LNCAP (cell line): ENCODE measurements at regions not wholly inside any gene's neighbourhood (a gene's known extent, or its start where the extent isn't known, plus 50 kb on each side); places are given as distances from the start of the nearest gene placed in this dataset.

ENCODE experiments used
- TF ChIP-seq, protein P1 (sequence below): fragments of 450-650 bp; IDR thresholded peaks from 2 replicates; pipeline ENCODE4 v1.5.1; 2017; ENCODE audit warnings: mild to moderate bottlenecking

DNA sequence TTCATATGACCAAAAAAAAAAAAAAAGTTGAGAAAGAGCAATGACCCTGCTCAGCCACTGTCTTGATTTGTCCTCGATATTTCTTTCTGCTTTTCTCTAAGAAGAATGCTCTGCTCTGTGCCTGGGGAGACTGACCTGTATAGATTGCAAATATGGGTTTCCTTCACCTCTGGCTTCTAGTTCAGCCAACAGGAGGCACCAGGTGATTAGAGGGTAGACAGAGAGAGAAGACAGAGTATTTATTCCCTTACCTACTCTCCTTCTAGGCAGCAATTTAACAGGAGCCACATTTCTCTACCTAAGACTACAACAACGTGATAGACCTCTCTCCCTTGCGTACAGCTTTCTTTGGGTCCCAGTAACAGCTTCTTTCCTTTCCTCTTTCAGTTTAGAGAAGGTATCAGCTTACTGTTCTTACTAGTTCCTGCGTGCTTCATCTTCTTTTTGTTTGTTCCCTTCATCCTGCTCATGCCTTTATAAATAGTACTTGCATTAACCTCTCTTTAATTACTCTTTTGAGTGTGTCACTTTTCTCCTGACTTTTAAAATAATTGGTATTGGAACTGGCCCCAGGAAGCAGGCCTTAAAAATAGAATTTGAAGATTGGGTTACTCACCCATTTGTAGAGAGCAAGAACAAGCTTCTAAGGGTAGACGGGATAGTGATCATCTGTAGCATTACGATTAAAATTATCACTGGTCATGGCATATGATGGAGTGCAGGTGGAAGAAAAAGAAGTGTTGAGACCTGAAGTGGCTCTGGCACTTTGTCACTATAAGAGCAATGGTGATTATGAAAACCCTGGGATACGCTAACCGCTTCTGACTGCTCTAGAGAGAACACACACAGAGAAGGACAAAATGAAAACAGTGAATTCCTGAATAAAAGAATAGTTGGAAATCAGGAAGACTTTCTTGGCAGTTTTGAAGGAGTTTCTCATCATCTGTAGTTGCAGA, 161.2 kb upstream of the FSTL4 start:
- TF ChIP-seq, protein P1, sequence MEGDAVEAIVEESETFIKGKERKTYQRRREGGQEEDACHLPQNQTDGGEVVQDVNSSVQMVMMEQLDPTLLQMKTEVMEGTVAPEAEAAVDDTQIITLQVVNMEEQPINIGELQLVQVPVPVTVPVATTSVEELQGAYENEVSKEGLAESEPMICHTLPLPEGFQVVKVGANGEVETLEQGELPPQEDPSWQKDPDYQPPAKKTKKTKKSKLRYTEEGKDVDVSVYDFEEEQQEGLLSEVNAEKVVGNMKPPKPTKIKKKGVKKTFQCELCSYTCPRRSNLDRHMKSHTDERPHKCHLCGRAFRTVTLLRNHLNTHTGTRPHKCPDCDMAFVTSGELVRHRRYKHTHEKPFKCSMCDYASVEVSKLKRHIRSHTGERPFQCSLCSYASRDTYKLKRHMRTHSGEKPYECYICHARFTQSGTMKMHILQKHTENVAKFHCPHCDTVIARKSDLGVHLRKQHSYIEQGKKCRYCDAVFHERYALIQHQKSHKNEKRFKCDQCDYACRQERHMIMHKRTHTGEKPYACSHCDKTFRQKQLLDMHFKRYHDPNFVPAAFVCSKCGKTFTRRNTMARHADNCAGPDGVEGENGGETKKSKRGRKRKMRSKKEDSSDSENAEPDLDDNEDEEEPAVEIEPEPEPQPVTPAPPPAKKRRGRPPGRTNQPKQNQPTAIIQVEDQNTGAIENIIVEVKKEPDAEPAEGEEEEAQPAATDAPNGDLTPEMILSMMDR, result no peak

- TF ChIP-seq, protein P1, result no peak
Observed at GRCh38 chr5:133769842-133770241, 157.5 kb upstream of the FSTL4 start.

GRCh38 chr5:133763744-133764143, 151.4 kb upstream of the FSTL4 start:
- TF ChIP-seq, protein P1, result no peak

DNA sequence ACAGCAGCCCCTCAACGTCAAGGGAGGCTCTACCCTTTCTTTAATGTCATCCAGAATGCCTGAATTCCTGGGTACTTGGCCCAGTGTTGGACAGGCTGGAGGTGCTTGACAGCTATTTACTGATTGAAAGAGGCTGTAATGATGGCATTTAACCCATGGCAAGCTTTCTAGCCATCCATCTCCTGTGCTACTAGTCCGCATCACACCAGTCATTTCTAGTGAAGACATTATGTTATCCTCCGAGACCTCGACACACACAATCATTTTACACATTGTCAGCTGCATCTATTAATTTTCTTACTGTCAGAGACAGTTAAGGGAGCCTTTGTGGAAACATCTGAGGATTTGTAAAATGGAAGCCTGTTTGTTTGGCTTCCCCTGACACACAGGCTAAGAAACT, 149.3 kb upstream of the FSTL4 start:
- TF ChIP-seq, protein P1, result no peak

GRCh38 chr5:133760532-133760931, 148.2 kb upstream of the FSTL4 start:
- TF ChIP-seq, protein P1, result no peak

GRCh38 chr5:133758641-133759040, 146.3 kb upstream of the FSTL4 start:
- TF ChIP-seq, protein P1, result no peak

DNA sequence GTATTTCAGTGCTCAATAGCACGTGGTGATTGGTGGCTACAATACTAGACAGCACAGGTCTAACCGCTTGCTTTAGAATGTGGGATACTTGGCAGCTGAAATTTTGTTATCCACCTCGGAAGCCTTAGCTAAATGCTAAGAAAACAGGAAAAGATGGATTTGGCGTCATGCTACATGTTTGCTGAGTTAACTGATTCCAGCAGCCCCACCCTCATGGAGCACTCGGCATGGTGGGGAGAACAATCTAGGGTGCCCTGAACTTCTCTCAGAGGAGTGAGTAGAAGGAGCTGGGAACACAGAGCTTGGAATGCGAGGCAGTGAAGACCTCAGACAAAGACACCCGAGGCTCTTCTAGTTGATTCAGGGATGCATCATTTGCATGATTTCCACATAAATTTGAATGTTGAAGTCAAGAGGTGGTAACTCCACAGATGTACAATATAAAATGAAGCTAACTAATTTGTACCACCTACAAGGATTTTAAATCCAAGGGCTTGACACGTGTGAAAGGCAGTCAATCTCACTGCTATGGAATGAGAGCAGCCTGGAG, 145.1 kb upstream of the FSTL4 start:
- TF ChIP-seq, protein P1, result no peak
